Endometrium (tissue), 2 donors: ENCODE measurements at regions not wholly inside any gene's neighbourhood (a gene's known extent, or its start where the extent isn't known, plus 50 kb on each side); places are given as distances from the start of the nearest gene placed in this dataset.
A peak's percentile ranks its signal among the peaks of the same experiment; 100 is the strongest.
"Not testable (repeated sequence)": the region's sequence is repeated elsewhere in the genome, so short reads cannot be mapped to it uniquely, and the experiment has no call there.

Source experiments
- FAIRE-seq: peaks from 2 replicates; lab custom pipeline; 2012; peaks lifted over from hg19 to GRCh38; lab: Jason Lieb, UNC
- donor health status: control.
- donor health status: control.

DNA sequence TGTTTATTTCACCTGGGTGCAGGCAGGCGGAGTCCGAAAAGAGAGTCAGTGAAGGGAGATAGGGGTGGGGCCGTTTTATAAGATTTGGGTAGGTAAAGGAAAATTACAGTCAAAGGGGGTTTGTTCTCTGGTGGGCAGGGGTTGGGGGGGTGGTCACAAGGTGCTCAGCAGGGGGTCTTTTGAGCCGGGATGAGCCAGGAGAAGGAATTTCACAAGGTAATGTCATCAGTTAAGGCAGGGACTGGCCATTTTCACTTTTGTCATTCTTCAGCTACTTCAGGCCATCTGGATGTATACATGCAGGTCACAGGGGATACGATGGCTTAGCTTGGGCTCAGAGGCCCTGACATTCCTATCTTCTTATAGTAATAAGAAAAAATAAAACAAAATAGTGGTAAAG lies 220.3 kb upstream of the ZNF608 start:
- FAIRE-seq = not testable (repeated sequence)

DNA sequence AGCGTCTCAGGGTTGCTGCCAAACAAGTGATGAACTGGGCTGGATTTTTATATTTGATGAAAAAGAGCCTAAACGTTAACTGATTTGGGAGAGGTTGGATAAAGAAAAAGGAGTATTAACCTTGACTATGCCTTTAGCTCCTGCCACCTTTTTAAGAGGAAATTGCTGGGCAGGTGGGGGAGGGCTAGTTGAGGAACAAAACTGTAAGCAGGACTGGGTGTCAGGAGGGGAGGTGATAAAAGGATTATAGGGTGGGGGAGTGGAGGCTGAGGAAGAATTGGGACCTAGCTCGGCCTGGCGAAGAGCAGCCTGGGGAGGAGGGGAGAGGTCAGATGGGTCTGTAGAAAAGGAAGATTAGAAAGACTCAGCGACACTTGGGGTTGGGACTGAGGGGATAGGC lies 223.9 kb upstream of the ZNF608 start:
- not testable (repeated sequence) for FAIRE-seq

DNA sequence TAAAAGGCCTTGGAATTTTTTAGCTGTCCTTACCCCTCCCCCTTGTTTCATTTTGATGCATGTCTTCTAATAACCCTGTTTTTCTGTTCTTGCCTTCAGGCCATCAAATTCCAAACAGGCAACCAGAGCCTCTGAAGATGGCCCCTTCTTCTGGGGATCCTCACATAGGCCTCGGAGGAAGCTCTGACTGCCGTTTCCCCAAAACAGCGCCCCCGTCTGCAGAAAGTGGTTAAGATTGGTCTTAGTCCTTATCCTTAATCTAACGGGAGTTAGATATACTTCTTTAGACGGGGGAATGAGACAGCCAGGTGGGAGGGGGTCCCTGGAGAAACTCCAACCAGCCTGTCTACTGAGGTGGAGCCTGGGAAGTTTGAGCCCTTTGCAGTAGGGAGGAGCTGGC lies 226.3 kb upstream of the ZNF608 start:
- FAIRE-seq = no peak

DNA sequence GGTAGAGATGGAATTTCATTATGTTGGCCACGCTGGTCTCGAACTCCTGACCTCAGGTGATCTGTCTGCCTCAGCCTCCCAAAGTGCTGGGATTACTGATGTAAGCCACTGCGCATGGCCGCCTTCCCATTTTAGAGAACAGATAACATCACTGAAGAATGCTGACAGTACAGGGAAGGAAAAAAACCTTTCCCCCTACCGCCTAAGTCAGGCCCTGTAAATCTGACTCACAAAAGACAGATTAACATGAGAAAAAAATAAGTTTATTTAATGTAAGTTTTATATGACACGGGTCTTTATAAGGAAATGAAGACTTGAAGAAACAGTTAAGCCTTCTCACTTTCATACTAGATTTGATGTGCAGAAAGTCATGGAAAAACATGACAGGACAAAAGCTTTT lies 227.2 kb upstream of the ZNF608 start:
- FAIRE-seq = no peak

DNA sequence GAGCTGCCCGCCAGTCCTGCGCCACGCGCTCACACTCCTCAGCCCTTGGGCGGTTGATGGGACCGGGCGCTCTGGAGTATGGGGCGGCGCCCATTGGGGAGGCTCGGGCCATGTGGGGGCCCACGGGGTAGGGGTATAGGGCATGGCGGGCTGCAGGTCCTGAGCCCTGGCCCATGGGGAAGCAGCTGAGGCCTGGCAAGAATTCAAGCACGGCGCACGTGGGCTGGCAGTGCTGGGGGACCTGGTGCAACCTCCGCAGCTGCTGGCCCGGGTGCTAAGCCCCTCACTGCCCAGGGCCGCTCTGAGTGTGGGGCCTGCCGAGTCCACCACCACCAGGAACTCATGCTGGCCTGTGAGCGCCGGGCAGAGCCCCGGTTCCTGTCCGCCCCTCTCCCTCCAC lies 229.6 kb upstream of the ZNF608 start:
- FAIRE-seq = no peak

DNA sequence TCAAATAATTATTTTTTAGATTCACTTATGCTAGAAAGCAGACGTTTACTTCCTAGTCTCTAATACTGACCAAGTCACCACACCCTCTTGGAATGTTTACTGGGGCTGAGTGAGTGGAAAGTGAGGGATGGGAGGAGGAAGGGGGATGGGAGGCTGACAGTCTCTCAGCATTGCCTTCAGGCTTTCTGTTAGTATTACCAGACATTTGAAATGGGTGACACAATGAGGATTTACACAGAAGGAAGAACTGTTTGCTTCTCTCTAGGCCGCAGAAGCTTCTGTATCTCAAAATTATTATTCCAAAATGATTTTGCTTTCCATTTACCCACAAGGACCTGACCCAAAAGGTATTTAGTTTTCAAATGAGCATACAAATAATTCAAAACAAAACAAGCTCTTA lies 232.8 kb upstream of the ZNF608 start:
- no peak for FAIRE-seq

DNA sequence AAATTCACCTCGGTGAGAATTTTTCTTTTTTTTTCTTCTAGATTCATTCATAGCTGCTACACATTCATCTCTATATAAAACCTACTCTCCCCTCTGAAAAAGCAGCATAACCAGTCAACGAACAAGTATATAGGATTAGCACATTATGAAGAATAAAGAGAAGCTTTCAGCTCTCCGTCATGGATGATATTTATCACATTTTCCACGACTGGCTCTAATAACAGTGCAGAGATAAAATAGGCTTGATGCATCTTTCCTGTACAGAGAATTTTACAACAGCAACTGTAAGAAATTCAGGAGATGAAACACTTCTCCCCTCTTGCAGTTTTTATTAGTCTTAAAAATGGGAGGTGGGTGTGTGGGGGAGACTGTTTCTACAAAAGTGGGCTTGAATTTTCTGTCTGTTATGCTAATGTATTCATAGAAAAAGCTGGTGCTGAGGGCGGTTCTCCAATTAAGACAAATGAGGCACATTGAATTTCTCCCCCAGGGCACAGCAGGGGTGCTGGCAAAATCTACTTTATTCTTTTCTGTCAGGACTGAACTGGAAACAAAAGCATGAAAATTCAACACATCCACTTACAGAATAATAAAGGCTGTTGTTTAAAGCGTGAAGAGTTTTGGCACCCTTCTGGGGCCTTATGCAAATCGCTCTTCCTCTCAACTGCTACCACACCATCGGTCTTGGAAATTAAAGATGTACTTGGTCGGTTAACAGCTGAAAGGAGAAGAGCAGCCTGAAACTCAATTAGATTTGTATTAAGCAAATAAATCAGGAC lies 233.9 kb upstream of the ZNF608 start:
- FAIRE-seq = no peak

DNA sequence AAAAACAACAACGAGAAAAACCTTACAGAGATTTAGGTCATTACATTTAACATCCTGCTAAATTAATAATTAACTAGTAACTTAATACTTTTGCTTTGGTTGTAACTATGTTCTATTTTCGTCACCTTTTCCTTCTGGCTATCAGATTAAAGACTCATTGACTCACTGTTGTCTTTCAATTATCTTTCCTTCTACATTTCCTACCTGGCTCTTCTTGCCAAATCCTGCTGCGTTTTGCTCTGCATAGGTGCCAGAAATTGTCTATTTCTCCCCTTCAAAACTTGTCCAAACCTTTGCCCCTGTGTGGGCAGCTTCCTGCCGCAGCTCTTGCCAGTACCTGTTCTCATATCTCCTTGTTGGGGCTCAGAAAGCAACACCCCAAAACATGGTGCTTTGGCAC lies 235.5 kb upstream of the ZNF608 start:
- no peak for FAIRE-seq

DNA sequence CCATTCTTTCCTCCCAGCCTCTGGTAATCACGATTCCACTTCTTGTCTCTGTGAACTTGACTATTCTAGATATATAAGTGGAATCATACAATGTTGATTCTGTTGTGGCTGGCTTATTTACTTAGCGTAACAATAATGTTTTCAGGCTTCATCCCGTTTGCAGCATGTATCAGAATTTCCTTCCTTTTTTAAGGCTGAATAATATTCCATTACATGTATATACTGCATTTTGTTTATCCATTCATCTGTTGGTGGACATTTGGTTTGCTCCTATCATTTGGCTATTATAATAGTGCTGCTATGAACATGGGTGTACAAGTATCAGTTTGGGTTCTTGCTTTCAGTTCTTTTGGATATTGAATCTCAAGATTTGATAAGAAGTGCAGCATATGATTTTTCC lies 239.7 kb upstream of the ZNF608 start:
- no peak for FAIRE-seq

DNA sequence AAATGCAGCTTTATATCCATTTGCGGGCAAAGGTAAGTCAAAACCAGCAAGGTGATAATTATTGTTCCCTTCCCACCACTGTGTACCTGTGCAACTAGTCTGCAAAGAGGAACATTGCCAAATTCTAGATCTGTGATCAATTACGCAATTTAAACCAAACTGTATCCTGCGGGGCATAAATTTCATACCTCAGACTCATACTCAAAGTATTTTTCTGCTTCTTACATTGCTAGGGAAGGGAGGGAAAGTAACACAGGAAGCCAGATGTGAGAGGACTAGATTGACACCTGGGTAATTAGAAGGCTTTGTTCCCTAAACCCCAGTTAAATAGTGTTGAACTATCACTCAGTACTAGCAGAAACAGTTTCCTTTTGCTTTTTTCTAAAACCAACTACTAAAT lies 240.2 kb upstream of the ZNF608 start:
- no peak for FAIRE-seq

DNA sequence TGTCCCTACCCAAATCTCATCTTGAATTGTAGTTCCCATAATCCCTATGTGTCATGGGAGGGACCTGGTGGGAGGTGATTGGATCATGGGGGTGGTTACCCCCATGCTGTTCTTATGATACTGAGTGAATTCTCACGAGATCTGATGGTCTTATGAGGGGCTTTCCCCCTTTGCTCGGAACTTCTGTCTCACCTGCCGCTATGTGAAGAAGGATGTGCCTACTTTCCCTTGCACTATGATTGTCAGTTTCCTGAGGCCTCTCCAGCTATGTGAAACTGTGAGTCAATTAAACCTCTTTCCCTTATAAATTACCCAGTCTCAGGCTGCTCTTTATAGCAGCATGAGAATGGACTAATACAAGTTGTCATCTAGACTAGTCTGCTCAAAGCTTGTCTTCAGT lies 241.3 kb upstream of the ZNF608 start:
- not testable (repeated sequence) for FAIRE-seq

DNA sequence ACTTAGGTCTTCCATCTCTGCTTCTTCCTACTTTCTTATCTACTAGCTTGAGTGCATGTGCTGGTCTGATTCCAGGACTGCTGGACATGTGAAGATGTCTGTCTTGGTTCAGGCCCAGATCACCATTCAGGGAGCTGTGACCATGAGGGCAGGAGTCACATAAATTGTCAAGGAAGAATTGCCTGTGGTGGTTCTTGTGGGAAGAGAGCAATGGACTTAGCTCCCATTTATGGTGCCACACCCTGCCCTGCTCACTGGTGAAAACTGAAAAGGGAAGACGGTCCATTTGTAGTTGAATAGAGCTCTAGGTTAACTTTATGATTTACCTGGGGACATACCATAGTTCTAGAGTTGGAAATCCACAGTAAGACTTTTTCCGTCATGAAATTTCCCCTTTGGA lies 244.3 kb upstream of the ZNF608 start:
- no peak for FAIRE-seq

DNA sequence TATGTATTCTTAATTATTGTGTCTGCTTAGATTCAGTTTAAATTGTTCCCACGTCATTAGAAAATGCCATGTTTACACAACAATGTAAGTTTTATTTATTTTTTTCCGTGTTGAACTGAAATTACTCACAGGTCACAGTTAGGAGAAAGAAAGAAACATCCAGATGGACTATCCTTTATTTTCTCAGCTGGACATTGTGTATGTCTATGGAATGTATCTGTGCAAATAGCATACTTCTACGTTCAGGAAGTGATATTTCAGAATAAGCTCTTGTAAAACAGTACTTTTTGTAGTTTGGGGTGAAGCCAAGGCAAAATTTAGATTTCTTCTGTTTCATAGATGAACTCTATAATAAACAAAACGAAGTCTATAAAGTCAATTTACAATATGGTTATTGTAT lies 249.0 kb upstream of the ZNF608 start:
- peak; percentile 85 for FAIRE-seq

DNA sequence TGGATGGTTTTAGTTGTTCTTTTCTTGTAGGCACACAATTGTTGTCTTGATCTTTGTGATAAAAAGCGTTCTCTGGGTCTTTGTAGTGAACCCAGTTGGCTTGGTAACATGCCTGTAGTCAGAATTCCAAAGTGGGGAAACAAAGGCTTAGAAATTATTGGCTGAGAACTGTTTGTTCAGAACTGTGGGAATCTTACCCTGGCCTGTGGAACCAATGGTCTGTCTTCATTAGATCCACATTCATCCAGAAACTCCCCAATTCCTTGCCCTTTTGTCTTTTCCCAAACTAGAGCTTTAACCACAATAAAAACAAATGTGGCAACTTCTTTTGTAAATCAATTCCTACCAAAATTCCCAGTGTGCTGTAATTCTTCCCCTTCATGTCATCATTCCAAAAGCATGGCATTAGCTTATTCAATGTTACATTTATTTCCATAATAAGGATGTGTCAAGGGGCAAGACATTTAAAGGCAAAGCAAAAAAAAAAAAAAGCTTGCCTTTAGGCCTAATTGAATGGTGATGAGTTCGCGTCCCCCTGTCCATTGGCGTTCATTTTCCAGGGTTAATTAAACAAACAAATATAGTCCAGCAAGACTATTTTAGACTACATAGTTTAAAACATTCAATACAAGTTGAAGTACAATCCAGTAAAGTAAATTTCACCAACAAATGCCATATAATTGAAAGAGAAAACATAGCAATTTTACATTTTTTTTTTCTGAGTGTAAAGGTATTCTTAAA lies 249.8 kb upstream of the ZNF608 start:
- FAIRE-seq = no peak

DNA sequence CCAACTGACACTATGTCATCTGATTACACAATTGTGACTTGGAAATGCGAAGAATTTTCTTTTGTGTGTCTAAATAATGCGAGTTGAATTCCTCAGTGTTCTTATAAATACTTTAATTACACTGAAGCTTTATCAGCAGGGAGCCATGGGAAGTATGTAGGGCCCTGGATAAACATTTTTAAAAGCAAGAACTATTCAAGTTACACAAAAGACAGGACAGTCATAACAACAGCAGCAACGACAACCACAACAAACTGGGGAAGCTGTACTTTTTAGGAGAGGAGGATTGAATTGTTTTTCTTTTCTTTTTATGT lies 250.3 kb upstream of the ZNF608 start:
- FAIRE-seq = no peak

DNA sequence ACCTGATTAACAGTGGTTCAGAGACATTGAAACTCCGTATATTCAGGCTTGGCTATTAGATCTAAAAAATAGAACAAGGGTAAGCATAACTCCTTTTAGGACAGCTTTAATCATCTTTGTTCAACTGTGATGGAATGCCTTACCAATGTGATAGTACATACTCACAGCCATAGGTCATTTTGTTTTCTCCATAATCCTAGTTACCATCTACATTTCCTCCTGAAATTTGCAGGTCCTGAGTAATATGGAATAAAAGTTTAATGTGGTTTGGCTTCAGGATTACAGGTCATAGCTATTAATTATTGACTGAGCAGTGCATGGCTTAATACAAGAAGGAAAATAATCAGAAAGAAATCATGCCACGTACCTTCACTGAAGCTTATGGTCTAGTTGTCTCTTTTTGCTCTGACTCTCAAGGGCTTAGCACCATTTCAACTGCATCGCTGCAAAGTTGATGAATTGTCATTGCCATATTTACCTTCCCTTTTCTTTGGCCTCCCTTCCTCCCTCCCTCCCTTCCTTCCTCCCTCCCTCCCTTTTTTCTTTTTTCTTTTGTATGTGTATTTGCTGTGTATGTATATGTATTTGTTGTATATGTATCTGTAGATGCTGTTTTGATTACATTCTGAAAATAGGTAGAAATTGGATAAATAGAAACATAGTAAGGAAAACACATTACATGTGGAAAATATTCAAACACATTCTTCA lies 250.9 kb upstream of the ZNF608 start:
- no peak for FAIRE-seq

DNA sequence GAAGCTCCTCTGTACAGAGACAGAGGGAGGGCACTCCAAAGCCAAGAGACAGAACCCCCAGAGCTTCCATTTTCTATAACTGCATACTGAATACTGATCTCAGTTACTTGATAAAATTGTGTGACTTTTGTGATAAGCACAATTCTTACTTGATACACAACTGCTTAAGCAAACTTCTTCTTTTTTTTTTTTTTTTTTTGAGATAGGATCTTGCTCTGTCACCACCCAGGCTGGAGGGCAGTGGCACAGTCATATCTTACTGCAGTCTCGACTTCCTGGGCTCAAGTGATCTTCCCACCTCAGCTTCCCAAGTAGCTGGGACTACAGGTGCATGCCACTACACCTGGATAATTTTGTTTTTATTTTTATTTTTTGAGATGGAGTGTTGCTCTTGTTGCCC lies 252.1 kb upstream of the ZNF608 start:
- FAIRE-seq = no peak

DNA sequence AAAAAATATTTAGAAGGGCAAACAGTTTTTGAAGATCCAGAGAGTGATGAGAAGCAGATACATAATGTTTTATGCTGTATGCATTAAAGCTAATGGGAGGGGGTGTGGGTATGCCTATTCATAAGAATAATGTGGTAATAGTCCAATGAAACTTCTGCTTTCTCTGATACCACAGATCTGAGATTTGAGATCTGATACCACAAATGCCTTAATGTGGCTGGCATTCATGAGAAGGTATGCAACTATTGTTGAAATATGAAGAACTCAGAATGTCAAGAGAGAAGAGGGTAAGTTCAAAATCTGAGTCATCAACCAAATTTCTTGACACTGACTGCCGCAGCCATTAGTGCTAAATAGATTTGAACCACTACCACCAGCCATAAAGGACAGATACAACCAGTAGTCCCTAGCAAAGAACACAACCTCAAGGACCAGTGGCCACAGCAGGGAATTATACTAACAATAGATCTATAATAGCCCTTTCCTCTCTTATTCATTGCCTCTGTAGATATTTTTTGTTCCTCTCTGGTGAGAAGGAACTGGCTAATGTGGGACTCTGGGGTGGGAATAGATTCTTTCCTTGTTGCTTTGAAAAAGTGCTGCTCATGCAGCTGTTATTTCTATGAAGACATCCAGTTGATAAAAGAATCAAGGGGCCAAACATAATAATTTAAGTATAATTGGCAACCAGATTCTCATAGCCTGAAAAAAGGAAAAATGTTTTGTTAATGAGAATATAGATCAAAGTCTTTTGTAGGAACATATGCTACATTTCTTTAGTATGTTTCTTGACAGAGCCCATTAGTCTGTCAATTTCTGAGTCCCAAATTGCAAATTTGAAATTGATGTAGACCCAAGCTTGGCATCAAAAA lies 256.5 kb upstream of the ZNF608 start:
- FAIRE-seq = no peak

DNA sequence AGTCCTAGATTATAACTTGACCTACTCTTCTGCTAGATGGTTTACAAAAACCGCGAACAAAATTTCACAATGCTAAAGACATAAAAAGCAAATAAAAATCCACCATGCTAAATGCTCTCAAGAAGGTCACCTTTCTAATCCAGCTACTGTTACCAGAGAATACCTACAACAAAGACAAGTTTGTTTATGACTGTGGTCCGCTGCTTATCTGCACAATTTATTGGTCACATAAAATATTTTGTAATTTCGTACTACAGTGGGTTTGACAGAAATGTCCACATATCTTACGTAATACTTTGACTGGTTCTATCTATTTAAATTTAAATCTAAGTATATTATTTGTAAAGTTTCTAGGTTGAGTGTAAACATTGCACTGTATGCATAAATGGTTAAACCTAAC lies 257.6 kb upstream of the ZNF608 start:
- FAIRE-seq = no peak

DNA sequence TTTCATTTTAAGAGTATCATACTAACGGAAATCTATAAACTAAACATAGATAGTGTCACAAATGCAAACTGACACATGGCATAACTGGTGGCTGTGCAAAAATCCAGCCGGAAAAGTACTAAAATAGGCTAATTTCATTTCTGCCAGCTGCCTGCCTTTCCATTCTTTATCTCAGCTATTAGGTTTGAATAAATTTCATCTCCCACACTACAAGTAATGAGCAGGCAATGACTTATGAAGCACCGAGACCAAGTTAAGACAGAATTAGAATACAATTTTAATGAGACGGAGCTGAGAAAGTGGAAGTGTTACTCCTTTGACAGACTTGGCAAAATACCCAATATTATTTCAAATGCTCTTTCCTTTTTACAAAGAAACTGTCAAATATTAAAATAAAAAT lies 258.8 kb upstream of the ZNF608 start:
- peak; percentile 8 for FAIRE-seq

DNA sequence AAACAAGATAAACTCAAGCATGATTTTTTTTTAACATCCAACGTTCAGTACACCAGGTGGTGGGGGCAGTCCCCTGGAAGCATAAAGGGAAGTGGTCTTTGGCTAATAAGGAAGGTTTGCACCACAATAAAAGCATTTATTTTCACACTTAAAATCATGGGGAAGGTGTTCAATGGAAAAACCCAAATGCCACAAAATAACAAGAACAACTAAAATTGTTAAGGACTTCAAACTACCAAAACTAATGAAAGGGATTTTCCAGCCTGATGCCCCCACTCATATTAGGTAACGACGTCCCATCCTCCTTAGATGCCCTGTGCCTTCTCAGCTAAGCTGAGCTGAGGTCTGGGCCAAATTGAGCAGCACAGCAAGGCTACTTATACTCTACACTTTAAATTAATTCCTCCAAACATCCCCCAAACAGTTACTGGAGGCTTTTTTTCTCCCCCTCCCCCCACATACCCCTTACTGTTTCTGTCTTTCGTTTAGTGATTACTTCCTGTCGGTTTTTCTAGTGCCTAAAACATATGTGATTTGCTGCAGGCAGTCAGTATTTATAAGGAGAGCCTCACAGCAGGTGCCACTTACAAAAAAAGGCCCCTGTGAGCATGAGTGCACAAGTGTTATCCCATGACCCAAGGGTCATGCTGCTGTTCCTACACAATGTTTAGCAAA lies 259.7 kb upstream of the ZNF608 start:
- FAIRE-seq = no peak

DNA sequence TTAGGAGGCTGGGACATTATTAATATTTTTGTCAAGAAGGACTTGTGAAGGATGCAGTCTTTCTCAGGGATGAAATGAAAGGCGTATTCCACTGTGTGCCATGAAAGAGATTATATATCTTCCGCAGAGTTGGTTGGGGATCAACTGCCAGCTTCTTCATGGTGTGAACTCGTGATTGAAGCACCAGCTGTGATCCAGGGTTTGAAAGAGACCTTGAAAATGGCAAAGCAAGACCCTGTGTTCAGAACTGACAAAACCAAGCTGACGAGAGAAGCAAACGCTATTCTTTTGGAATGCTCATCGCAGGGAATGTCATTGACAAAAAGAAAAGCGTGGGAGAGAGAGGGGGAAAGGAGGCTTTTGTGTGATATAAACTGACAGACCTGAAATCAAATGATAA lies 263.9 kb upstream of the ZNF608 start:
- no peak for FAIRE-seq
